ENCODE measurements at regions not wholly inside any gene's neighbourhood (a gene's known extent, or its start where the extent isn't known, plus 50 kb on each side); places are given as distances from the start of the nearest gene placed in this dataset.

GRCh38 chr21:35840197-35840799 is 220.0 kb downstream of the SETD4 start:
- no peaks in the 10 kb centered on the region for H3K27me3 ChIP-seq
- 92 to 95% methylated on average over 2 of the region's 2 CpGs for WGBS, 2 donors
- no peaks in the 10 kb centered on the region for H3K4me1 ChIP-seq
- FAIRE-seq (peak; percentile 94), DNase-seq (peak in 3 of 6 donors; percentile 47 to 68 (median 65)), ATAC-seq (peak; percentile 55 to 95 (median 92))
- no peak overlapping the region for H3K27ac ChIP-seq
- H3K4me3 ChIP-seq: no peak overlapping the region
- intact Hi-C loops (cut with DNase I): loop anchor here in 1 of 3 donors (10.0 kb wide), 1 partner anchor 175 kb away; no protein-coding TSS in a partner anchor
- peak; percentile 43 to 84 (median 71) for TF ChIP-seq CTCF (IDR thresholded peaks at IDR 0.05)
- no peaks in the 10 kb centered on the region for H3K9me3 ChIP-seq
- no peaks in the 10 kb centered on the region for H3K36me3 ChIP-seq

DNA sequence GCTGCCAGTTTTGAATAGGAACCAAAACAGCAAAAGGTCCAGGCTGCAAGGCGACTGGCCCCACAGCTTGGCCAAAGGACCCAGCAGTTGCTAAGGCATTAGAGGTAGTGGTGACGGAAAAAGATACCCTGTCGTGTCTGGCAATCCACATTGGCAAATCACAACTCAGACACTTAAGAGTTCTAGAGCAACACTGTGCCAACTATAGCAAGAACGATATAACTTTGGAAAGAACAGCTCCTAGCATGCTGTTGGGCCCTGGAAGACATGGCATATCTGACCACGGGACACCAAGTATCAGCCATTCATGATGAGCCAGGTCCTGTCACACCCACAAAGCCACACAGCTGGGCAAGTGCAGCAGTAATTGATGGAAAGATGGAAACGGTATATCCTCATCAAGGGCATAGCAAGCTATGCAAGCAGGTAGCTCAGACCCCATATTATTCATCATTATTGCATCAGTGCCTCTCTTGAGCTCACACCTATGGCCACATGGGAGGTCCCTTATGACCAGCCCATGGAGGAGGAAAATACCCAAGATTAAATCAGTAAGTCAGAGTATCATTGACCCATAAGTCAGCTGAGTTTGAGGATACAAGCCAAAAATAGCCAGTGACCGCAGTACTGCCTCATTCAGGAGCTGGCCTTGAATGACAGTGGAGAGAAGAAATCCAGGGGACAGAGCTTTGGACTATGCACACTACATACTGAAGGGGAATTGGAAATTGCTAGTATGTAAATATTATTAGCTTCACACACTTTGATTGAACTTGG is 221.2 kb downstream of the SETD4 start:
- no peaks in the 10 kb centered on the region for H3K9me3 ChIP-seq
- FAIRE-seq: no peak
- H3K27ac ChIP-seq: no peak overlapping the region
- no peak for DNase-seq
- intact Hi-C loops (cut with DNase I): no loop called here
- no peaks in the 10 kb centered on the region for H3K4me1 ChIP-seq
- no peak for TF ChIP-seq CTCF (IDR thresholded peaks at IDR 0.05)
- ATAC-seq: peak in 1 of 4 donors; percentile 20
- H3K27me3 ChIP-seq: no peaks in the 10 kb centered on the region
- no peaks in the 10 kb centered on the region for H3K36me3 ChIP-seq
- WGBS, 2 donors: 82 to 86% methylated on average over 7 of the region's 7 CpGs
- H3K4me3 ChIP-seq: no peak overlapping the region

- 68 to 84% methylated on average over 1 of the region's 1 CpG for WGBS, 2 donors
- no peak for ATAC-seq
These were observed 222.0 kb downstream of the SETD4 start for GRCh38 chr21:35838350-35838749.

DNA sequence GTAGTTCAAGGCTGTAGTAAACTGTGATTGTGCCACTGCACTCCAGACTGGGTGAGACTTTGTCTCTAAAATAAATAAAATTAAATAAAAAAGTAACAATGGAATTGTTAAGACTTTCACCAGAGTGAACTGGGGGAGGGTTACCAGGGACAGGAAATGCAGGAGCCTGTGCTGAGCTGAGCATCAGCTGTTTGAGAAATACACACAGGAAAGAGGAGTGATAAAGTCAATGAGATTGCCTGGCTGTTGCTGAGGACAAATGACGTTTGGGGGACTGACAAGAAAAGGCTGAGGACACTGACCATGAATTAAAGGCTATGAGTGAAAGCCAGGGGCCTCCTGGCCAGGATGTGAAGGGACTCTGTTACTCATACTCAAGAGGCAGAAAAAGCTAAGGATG is 226.3 kb downstream of the SETD4 start:
- H3K9me3 ChIP-seq: no peaks in the 10 kb centered on the region
- TF ChIP-seq CTCF (IDR thresholded peaks at IDR 0.05): no peak
- H3K36me3 ChIP-seq: no peaks in the 10 kb centered on the region
- ATAC-seq (no peak), DNase-seq (no peak), FAIRE-seq (no peak)
- no peak overlapping the region for H3K4me3 ChIP-seq
- no peaks in the 10 kb centered on the region for H3K27me3 ChIP-seq
- intact Hi-C loops (cut with DNase I): no loop called here
- H3K4me1 ChIP-seq: no peaks in the 10 kb centered on the region
- 36 to 41% methylated on average over 1 of the region's 1 CpG for WGBS, 2 donors
- H3K27ac ChIP-seq: no peak overlapping the region

More at GRCh38 chr21:35838350-35838749, 222.0 kb downstream of the SETD4 start:
- Histone ChIP-seq H3K4me3 (no peak overlapping the region), H3K4me1 (no peaks in the 10 kb centered on the region), H3K27me3 (no peaks in the 10 kb centered on the region), H3K9me3 (no peaks in the 10 kb centered on the region), H3K36me3 (no peaks in the 10 kb centered on the region), H3K27ac (no peak overlapping the region)
- DNase-seq (no peak), FAIRE-seq (no peak)
- no peak for TF ChIP-seq CTCF (IDR thresholded peaks at IDR 0.05)
- intact Hi-C loops (cut with DNase I): no loop called here

- DNase-seq (no peak), ATAC-seq (no peak), FAIRE-seq (no peak)
- no peaks in the 10 kb centered on the region for H3K36me3 ChIP-seq
- no peaks in the 10 kb centered on the region for H3K27me3 ChIP-seq
- no peak overlapping the region for H3K4me3 ChIP-seq
- intact Hi-C loops (cut with DNase I): no loop called here
- H3K27ac ChIP-seq: no peak overlapping the region
- no peak for TF ChIP-seq CTCF (IDR thresholded peaks at IDR 0.05)
- no peaks in the 10 kb centered on the region for H3K4me1 ChIP-seq
- 78 to 79% methylated on average over 3 of the region's 3 CpGs for WGBS, 2 donors
- H3K9me3 ChIP-seq: no peaks in the 10 kb centered on the region
These were observed 226.9 kb downstream of the SETD4 start for GRCh38 chr21:35833388-35833787.

Measured in pancreas (tissue), 10 donors.